ENCODE measurements at regions not wholly inside any gene's neighbourhood (a gene's known extent, or its start where the extent isn't known, plus 50 kb on each side); places are given as distances from the start of the nearest gene placed in this dataset.

GRCh38 chr3:188067932-188068331, 86.0 kb upstream of the LPP start:
- TF ChIP-seq CTCF (conservative IDR thresholded peaks at IDR 0.05; ENCODE audit: low read length): no peak
- TF ChIP-seq EZH2phosphoT487 (IDR thresholded peaks at IDR 0.05; ENCODE audit: borderline replicate concordance, low read depth, low read length): no peak
